GM20431 (cell line): ENCODE measurements at regions not wholly inside any gene's neighbourhood (a gene's known extent, or its start where the extent isn't known, plus 50 kb on each side); places are given as distances from the start of the nearest gene placed in this dataset.

ENCODE experiments used
- in situ Hi-C: fragments of 300-500 bp; cut with MseI, MboI; formaldehyde crosslinking; loops from one replicate; pipeline ENCODE4 v1.15.0; 2020; ENCODE audit warnings: low sequenced_read_pairs; ENCODE audit not compliant: unreplicated experiment

DNA sequence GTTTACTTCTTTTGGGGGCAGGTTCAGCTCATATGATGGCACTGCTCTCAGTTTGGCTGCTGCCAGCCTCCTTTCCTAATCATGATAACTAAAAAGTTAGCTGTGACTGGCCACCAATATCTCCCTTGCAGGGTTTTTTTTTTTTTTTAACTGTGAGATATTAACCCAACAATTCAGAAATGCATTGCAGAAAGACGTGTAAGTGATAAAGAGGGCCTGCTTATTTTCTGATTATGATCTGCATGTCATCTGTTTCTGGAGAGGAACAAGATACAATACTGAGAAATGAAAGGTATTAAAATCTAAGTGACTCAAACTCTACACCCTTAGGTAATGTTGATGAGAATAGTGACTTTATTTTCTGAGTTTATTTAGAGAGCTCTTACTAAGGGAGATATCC is 905.6 kb downstream of the SOCS6 start:
- in situ Hi-C loops = no loop called here

DNA sequence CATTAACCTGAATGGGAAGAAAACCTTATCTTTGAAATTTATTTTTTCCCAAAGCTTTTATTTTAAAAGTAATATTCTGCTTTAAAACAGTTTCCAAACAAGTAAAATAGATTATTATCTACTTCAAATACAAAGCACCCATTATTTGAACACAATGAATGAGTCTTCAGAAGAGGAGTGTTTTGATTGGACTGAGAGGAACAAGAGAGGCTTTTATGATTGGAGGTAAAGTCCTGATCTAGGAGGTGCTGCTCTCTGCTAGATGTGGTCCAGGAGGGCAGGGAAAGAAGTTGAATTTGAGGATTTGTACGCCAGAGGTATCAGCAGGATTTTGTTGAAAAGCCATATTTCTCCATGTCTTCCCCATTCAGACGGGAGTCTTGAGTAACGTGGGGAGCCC is 900.7 kb downstream of the SOCS6 start:
- in situ Hi-C loops = no loop called here

DNA sequence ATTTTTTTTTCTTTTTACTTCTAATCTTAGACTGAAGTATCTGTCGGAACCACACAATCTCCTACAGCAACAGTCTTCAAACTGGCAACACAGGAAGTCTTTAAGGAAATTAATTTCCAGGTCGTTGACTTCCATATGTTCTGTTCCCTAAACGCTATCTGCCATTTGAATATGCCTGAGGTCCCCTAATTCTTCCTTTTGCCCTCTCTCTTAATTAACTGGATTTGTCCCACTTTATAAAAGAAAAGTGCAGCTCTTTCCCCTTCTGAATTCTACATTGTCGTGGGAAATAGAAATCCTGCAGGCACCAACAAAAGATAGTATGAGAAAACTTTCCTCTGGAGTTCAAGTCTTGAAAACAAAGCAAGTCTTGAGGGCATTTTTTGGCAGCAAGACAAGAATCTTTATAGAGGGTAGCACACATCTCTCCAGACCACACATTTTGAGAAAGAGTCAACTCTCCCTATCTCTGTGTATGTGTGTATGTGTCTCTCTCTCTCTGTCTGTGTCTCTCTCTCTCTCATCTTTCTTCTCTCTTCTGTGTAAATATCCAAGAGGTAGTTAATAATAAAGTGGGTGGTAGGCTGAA is 879.8 kb downstream of the SOCS6 start:
- in situ Hi-C loops = no loop called here

DNA sequence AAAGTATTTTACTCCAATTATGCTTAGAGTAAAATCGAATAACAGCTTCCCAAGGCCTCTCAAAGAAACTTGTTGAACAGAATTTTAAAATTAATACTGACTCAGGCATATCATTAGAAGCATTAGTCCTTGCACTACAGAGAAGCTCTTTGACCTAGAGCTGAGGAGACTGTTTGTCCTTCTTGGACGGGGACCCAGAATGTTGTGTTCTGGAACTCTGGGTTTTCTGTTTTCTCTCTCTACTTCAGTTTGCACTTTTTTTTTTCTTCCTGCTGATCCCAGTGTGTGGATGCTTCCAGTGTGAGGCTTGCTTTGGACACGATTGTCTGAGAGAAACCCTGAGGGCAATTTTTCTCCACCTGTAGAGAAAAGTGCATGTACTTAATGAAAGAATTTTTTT is 847.6 kb downstream of the SOCS6 start:
- in situ Hi-C loops = no loop called here

DNA sequence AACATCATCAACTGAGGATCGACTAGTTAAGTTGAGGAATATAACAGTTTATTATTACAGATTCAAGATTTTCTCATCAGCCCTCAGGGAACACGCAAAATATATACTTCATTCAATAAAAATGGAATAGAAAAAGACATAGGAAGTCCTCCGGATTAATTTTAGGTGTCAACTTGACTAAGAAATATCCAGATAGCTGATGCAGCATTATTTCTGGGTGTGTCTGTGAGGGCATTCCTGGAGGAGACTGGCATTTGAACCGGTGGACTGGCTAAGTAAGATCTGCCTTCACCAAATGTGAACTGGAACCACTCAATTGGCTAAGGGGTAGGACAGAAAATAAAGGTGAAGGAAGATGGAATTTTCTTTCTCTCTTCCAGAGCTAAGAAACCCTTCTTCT is 845.3 kb downstream of the SOCS6 start:
- in situ Hi-C loops = no loop called here

DNA sequence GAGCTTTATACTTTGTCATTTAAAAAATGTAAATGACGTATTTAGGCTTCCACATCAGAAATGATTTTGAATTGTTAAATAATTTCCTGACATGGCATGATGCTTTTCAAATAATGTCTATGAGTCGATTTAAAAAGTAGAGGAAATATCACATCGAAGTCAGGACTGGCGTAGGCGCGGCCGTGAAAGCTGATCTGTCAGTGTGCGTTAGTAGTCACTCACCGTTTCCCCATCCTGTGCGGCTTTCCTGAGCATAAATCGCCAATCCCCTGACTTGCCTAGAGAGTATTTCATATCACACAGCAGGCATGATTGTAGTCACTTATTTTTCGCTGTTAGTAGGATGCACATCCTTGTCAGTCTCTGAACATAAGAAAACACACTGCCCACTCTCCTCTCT is 843.1 kb downstream of the SOCS6 start:
- in situ Hi-C loops = no loop called here

DNA sequence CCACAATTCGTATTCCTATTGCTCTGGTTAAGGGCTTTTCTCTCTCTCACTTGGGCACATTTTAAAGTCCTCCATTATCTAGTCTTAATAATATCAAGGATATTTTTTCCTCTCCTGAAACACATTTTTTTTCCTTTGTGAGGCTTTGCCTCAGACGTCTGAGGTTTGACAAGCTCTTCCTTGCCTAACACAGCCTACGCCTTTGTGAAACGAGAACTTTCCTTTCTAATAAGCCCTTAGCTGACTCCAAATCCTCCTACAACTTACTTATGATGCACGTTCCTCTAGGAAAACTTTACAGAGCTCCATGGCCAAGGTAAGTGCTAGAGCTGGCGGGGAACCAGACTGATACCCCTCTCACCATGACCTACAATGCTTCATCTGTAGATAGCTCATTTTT is 841.5 kb downstream of the SOCS6 start:
- in situ Hi-C loops = no loop called here

DNA sequence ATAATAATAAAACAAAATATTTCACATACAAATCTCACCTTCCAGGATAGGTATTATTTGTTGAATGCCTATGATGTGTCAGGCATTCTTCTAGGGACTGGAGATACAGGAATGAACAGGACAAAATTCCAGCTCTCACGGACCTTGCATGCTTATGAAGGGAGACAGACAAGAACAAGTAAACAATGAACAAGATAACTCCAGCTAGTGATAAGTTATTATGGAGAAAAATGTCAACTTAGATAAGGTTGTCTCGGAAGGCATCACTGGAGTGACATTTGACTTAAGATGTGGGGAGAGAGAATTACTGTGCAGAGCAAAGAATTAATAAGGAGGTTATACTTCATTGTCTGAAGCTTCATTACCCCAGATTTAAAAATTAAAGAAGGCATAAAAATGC is 836.7 kb downstream of the SOCS6 start:
- in situ Hi-C loops = no loop called here

DNA sequence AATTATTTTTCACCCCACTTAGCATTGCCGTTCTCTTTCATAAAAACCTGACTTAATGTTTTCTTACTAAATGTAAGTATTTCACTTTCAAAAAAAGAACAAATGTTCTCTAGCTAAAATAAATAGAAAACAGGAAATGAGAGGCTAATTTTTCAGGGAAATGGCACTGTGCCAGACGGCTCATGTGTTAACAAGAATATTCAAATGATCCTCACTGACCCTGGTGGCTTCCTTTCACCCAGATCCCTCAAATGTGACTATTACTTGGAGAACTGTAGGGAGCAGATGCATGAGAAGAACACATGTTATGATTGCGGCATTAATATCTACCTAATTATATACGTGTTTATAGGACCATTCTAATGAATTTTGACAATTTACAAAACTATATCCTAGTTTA is 827.7 kb downstream of the SOCS6 start:
- in situ Hi-C loops = no loop called here

DNA sequence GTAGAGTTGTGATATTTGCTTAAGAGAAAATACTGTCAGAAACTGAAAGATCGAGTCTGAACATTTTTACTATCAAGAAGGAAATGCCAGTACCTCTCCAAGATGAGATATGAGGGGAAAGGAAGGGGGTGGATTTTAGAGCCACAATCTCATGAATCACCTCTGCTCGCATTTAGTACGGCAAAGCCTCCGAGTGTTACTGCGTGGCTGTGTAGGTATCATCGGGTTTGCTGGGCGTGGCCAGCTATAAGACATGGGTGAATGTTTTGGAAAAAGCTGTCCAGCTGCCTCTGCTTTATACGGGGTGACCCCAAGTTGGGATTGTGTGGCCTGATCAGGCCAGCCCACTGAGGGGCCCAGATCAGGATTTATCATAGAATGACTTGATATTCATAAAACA is 826.4 kb downstream of the SOCS6 start:
- in situ Hi-C loops = no loop called here

DNA sequence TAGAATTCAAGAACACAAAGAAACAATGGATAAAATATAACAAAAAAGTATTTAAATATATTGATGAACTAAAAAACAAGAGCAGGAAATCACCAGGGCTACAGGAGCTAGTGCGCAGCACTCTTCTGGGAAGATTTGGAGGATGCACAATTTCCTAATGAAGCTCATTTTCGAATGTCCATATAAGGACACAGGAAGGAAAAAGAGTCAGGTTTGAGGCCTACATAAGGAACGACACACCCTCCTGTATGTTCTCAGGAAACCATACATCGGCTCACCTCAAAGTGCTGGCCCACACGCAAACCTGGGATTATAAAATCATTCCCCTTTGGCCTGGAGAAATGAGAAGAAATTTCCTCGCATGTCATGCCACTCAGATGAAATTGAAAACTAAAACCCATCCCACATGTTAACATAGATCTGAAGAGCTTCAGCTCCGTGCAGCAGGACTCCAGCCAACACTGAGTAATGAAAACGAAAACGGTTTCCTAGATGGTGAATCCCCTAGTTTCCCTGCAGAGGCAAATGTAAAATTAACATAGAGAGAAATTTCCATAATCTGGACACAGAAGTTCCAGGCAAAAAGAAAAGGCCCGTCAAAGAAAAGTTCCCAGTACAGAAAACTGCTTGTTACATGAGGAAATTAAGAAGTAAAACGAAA is 825.8 kb downstream of the SOCS6 start:
- in situ Hi-C loops = no loop called here

DNA sequence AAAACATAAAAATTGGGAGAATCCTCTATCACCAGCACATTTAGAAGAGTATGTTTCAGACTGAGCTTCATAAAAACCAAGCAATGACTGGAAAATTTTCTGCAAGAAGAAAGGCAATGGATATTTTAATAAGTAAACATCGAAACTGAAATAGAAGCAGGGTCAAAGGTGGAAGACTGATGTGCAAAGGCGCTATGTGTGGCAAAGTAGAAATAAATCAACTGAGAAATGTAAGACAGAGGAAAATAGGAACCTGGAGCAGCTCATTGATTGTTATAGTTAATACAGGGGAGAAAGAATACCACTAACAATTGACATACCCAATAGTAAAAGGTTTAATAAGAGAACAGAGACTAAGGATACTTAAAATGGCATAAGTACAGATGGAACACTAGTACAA is 818.4 kb downstream of the SOCS6 start:
- in situ Hi-C loops = no loop called here

DNA sequence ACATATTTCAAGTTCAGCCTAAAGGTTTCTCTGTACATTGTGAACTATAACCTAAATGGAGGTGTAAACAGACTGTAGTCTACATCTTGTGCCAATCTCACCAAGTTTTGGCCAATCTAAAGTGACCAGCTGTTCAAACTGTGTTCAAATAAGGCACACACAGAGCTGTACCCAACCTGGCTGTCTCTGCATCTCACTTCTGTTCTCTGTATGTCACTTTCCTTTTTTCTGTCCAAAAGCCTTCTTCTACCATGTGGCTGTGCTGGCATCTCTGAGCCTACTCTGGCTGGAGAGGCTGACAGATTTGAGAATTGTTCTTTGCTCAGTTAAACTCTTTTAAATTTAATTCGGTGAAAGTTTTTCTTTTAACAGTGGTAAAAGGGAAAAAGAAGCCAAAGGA is 817.9 kb downstream of the SOCS6 start:
- in situ Hi-C loops = no loop called here

DNA sequence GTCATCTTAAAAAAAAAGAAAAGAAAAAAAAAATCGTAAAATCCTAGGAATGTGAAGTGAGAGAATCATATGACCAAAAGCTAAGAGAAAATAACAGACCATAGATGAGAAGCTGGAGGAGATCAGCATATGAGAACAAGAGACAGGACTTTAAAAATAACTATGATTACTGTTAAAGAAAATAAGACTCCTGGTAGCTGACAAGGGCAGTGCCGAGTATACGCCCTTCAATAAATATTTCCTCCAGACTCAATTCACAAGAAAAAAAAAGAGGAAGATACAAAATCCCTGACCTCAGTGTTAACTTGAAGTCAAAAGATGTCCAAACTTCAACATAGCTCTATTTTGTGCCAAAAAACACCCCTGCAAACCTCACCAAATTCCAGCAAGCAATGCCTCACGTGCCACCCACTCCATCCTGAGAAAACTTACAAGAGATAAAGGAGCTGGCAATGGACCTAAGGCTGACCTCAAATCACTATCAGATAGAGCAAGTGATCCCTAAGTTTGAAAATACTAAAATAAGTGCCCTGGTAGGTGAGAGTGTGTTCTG is 817.2 kb downstream of the SOCS6 start:
- in situ Hi-C loops = no loop called here

DNA sequence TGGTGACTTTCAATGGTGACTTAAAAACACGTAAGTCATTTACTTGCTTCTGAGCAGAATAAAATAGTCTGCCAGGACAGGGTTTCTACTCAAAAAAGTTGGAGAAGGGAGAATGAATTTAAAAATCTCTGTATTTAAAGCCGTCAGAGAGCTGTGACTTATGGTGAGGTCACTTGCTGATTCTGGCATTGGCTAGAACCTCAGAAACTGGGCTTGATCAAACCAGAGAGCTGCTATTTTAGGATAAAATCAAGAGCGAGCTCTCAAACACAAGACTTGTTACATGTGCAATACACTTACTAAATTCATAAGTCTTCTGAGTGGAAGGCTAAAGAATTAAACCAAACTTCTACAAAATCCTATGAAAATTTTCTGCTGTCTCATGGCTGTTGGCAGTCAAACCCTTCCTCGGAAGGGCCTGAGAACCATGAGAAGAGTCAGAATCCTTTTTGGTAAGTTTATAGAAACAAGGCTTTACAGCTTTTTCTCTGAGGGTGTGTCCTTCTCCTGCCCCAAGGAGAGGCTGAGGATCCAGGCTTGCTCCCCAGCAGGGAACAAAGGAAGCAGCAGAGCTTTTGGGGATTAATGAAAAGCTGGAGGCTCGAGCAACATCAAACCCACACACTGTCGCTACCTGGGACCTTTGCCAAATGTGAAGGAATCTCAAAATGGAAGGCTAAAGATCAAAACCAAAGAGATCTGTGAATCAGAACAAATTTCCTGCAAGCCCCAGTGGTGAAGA is 816.4 kb downstream of the SOCS6 start:
- in situ Hi-C loops = no loop called here

DNA sequence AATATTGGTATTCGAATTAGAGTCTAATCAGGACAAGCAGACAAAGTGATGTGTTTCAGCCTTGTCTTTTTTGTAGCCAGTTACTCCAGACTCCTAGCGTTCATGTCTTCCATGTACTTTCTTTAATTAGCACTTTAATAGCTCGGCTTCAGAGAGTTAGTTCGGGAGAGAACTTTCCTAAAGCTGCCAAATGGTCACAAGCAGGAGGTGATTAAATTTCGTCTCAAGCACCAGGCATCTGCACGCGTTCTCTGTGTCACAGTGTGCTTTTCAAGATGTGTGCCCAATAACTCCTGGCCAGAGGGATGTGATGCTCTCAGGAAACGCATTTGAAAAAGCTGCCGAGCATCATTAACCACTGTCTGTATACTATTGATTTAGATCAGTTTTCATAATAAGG is 790.8 kb downstream of the SOCS6 start:
- in situ Hi-C loops = no loop called here

DNA sequence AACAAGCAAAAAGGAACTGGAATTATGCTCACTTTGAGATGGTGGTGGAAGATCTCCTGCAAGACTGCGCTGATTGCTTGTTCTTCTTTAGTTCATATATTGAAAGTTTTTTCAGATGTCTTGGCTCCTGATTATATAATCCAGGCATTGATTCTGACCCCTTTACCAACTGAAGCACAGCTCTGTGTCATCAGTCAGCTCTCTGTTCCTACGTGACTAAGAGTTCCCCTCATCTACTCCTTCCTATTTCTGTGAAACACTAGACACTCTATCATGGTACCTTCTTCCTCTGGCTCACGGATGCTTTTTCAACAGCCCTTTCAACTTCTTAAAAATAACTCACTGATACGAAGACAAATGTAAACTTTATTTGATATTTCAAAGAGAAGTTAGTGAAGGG is 788.6 kb downstream of the SOCS6 start:
- in situ Hi-C loops = no loop called here

DNA sequence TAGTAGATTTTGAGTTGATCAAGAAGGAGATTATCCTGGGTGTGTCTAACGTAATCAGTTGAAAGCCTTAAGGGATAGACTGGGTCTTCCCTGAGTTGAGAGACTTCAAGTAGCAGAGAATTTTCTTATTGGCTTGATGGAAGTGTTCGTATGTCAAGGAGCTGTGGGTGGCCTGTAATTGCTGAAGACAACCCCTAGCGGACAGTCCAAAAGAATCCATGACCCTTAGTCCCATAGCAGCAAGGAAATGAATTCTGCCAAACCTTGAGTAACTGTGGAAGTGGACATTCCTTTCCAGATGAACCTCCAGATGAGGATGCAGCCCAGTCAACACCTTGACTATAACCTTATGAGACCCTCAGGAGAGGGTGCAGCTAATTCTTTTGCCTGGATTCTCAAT is 786.3 kb downstream of the SOCS6 start:
- in situ Hi-C loops = no loop called here

DNA sequence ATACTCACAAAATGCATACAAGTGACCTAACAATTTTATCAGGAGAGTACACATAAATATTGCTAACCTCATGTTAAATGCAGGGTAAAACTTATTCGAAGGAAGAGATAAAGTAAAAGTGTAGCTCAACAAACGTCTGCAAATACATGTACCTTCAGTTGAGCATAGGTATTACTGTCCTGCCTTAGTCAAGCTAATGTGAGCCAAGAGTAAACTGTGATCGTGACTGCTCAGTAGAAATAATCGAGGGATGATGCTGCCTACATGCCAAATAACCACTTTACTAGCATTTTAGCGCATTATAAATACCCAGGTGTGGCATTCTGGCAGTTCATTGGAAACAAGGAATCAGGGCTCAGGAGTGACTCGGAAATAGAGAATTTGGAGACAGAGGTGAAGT is 779.5 kb downstream of the SOCS6 start:
- in situ Hi-C loops = no loop called here

DNA sequence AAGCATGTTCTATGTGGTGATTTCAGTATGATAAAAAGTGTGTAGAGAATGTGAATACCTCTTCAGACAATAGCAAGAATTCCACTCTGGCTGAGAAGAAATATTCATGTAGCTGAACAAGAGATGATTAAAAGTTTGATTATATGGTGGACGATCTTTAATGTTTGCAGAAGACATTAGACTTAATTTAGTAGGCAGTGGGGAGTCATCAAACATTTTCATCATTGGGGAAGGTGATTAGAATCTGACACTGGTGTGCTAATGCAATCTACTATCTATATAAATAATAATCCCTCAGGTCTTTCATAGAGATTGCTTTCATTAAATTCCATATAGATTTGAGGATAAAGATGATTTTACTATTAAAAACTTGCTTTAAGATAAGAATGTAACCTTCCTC is 761.0 kb downstream of the SOCS6 start:
- in situ Hi-C loops = no loop called here

DNA sequence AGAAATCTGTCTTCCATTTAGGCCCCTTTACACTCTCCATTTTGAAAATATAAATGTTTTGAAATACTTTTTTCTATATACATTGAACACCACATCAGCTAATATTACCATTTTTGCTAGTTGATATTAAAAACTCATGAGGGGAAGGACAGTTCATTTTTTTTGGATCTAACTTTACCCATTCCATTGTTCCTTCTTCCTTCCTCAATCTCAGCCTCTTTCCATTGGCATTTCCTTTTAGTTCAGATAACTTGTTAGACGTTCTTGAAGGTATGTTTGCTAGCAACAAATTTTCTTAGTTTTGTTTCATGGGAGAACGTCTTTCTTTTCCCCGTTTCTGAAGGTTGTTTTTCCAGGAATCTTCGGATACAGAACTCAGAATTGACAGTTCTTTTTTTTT is 759.0 kb downstream of the SOCS6 start:
- in situ Hi-C loops = no loop called here
